ENCODE measurements at regions not wholly inside any gene's neighbourhood (a gene's known extent, or its start where the extent isn't known, plus 50 kb on each side); places are given as distances from the start of the nearest gene placed in this dataset.

- in situ Hi-C loops (cut with HindIII; ENCODE audit: low pct_ligation_motif_present, low pct_unique_long_range_greater_than_20kb, low sequenced_read_pairs): no loop called here
These were observed 76.5 kb upstream of the PJA2 start for GRCh38 chr5:109486200-109486804.

GRCh38 chr5:109485030-109485429 lies 75.3 kb upstream of the PJA2 start:
- in situ Hi-C loops (cut with HindIII; ENCODE audit: low pct_ligation_motif_present, low pct_unique_long_range_greater_than_20kb, low sequenced_read_pairs): no loop called here
- no peak for DNase-seq

More at GRCh38 chr5:109486200-109486804, 76.5 kb upstream of the PJA2 start:
- DNase-seq: no peak

GRCh38 chr5:109484597-109484996 lies 74.8 kb upstream of the PJA2 start:
- no peak for DNase-seq
- in situ Hi-C loops (cut with HindIII; ENCODE audit: low pct_ligation_motif_present, low pct_unique_long_range_greater_than_20kb, low sequenced_read_pairs): no loop called here

DNA sequence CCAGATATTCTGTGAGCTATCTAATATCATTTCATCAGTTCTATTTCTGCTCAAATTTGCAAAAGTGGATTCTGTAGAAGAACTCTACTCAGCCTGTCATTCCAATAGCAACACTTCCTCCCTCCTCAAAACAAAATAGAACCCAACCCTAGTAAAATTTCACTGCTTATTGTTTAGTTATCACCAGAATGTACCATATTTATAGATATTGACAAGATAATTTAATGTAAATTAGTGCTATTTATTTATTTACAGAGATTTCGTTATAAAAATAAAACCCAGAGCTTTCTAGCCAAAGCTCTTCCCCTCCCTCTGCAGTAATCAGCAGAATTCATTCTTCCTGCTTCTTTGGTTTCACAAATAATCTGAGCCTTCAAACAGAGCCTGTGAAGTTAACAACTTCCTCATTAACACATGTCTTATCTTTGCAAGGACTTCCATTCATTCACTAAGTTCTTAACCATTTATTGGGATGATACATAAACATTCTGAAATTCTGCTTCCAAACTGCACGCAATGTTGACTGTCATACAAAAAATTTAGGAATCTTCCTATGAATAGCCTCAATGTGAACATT lies 73.7 kb upstream of the PJA2 start:
- no peak for DNase-seq
- in situ Hi-C loops (cut with HindIII; ENCODE audit: low pct_ligation_motif_present, low pct_unique_long_range_greater_than_20kb, low sequenced_read_pairs): no loop called here

- in situ Hi-C loops (cut with HindIII; ENCODE audit: low pct_ligation_motif_present, low pct_unique_long_range_greater_than_20kb, low sequenced_read_pairs): no loop called here
These were observed 73.0 kb upstream of the PJA2 start for GRCh38 chr5:109482748-109483147.

DNA sequence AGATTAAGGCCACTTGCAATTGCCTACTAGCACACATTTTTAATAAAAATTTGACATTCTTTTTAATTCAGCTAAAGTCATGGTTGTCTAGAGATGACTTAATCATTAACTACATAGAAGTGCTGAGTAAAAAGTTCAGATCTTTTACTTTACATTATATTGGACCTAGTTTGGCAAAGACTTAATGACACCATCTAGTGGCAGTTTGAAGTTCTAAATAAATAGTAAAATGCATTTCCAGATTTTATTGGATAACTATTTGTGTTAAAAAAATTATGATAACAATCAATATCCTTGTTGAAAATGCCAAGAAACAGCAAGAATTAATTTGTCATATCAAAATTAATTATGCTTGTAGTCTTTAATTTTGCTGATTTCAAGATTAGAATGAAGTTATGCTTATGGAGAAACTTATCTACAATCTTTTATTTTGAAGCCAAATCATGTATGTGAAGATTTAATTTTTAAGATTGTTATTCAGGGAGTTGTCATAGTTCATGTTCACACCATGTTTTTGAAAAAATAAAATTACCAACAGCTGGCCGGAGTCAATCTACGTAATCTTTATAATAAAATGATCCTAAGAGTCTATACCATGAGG lies 69.6 kb upstream of the PJA2 start:
- in situ Hi-C loops (cut with HindIII; ENCODE audit: low pct_ligation_motif_present, low pct_unique_long_range_greater_than_20kb, low sequenced_read_pairs): no loop called here
- DNase-seq: peak; percentile 33

More at GRCh38 chr5:109482748-109483147, 73.0 kb upstream of the PJA2 start:
- no peak for DNase-seq

- DNase-seq: no peak
- in situ Hi-C loops (cut with HindIII; ENCODE audit: low pct_ligation_motif_present, low pct_unique_long_range_greater_than_20kb, low sequenced_read_pairs): no loop called here
These were observed 69.1 kb upstream of the PJA2 start for GRCh38 chr5:109478830-109479229.

DNA sequence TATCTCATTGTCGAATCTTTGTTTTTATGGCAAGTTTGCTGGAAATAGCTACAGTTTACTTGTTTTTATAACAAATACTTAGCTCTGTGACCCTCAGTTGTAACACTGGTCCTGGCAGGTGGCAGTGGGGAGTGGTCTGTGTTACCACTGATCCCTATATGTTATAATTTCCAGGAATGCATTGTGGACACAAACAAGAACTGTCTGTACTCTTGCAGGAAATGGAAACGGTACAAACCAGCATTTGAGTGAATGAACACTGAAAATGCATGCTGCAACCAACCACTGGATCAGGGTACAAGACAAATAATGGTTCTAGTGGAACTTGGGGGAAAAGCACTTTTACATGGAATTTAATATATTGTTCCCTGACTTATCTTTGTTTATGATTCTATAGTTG lies 66.5 kb upstream of the PJA2 start:
- in situ Hi-C loops (cut with HindIII; ENCODE audit: low pct_ligation_motif_present, low pct_unique_long_range_greater_than_20kb, low sequenced_read_pairs): no loop called here
- DNase-seq: no peak

GRCh38 chr5:109469896-109470662 lies 60.3 kb upstream of the PJA2 start:
- in situ Hi-C loops (cut with HindIII; ENCODE audit: low pct_ligation_motif_present, low pct_unique_long_range_greater_than_20kb, low sequenced_read_pairs): no loop called here
- no peak for DNase-seq

DNA sequence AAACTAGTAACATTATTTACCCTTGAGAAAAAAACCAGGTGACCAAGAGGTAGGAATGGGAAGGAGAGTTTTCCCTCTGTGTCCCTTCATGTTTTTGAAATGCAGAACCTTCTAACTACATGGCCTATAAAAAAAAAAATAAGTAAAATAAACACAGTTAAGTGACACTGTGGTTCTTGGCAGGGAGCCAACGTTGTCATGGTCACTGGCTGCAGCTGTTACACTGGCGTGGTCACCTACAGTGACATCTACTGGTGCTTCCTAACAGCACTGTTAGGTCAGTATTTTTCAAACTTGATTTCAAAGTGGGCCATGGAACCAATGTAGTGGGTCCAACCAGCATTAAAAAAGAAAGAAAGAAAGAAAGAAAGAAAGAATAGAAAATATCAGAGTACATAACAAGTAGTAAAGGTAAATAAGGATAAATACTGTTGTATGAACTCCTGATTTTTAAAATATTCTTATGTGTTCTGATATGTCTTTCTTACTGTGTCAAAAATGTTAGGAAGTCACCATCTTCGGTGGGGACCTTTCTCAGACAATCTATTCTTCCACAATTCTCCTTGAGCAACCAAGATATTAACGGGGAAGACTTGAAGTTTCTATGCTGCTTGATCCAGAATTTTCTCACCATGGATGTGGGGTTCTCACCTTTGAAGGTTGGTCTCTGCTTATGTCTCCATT lies 59.1 kb upstream of the PJA2 start:
- in situ Hi-C loops (cut with HindIII; ENCODE audit: low pct_ligation_motif_present, low pct_unique_long_range_greater_than_20kb, low sequenced_read_pairs): no loop called here
- DNase-seq: peak; percentile 82

DNA sequence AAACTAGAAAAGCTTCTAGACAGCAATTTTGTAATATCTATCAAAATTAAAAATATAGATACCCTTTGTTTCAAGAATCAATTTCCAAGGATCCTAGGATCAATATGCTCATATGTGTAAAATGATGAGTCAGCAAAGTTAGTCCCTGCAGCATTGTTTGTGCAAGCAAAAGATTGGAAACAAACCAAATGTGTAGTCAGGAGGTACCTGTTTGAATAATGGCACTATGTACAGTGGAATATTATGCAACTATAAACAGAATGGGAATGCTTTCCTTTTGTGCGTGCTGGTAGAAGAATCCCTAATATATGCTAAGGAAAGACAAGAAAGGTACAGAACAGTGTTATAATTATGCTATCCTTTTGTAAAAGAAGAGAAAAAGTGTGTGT lies 58.5 kb upstream of the PJA2 start:
- in situ Hi-C loops (cut with HindIII; ENCODE audit: low pct_ligation_motif_present, low pct_unique_long_range_greater_than_20kb, low sequenced_read_pairs): no loop called here
- no peak for DNase-seq

DNA sequence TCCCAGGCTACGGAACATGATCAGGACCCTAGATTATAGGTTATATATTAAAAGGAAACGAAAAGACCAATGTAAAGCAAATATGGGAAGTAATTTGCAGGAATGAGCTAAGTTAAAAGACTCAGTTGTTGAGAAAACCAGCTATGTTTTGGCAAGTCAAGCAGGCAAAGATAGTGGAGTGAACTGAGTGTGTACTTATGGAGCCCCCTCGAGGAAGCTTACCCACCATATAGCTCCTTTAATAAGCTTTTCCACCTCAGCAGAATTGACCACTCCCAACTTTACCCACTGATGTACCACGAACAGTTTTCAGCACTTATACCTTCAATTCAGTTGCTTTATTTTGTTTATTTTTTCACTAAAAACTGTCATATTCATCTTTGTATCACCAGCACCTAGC lies 57.3 kb upstream of the PJA2 start:
- in situ Hi-C loops (cut with HindIII; ENCODE audit: low pct_ligation_motif_present, low pct_unique_long_range_greater_than_20kb, low sequenced_read_pairs): no loop called here
- DNase-seq: no peak

Data from ACHN (cell line).